ENCODE measurements at regions not wholly inside any gene's neighbourhood (a gene's known extent, or its start where the extent isn't known, plus 50 kb on each side); places are given as distances from the start of the nearest gene placed in this dataset.

DNA sequence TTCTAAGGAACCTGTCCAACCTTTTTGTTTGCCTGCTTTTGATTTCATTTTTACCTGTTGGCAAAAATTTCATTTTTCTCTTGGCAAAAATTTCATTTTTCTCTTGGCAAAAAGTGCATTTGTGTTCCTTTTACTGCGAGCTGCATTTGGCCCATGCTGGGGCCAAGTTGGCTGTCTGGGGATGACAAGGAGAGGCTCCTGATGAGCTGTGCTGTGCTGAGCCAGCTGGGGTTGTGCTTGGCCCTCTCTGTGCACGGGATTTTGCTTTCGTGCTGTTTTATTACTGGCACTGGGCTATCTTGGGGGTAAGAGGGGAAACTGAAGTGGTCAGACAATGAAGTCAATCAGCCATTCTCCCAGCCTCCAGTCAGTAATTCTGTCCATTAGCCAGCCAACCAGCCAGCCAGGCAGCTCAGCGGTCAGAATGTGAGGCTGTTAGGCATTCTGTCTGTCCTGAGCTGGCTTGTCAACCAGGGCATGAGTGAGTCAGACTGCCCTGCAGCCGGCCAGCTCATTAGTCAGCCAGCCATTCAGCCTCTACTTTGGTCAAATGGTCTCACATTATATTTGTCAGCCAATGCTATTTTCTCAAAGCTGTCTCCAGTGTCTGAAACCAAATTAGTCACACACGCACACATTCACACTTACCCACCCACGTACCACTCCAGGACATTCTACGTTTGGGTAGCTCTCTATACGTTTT, 56.9 kb upstream of the PRPS1 start:
- no peaks in the 10 kb centered on the region for H3K9me3 ChIP-seq (ENCODE audit: control insufficient read depth, insufficient read depth, low read length)
- H3K4me3 ChIP-seq (ENCODE audit: low read depth, low read length), result no peak overlapping the region
- H3K27ac ChIP-seq (ENCODE audit: low read depth, low read length), result no peak overlapping the region
- H3K9ac ChIP-seq (ENCODE audit: low read depth, low read length), result no peak overlapping the region
- H3K4me1 ChIP-seq (ENCODE audit: control insufficient read depth, insufficient read depth, low read length), result peaks cover 4% of the 10 kb centered on the region
- H3K27me3 ChIP-seq (ENCODE audit: control insufficient read depth, insufficient read depth, low read length), result no peaks in the 10 kb centered on the region
- no peaks in the 10 kb centered on the region for H3K36me3 ChIP-seq (ENCODE audit: control insufficient read depth, insufficient read depth, low read length)

DNA sequence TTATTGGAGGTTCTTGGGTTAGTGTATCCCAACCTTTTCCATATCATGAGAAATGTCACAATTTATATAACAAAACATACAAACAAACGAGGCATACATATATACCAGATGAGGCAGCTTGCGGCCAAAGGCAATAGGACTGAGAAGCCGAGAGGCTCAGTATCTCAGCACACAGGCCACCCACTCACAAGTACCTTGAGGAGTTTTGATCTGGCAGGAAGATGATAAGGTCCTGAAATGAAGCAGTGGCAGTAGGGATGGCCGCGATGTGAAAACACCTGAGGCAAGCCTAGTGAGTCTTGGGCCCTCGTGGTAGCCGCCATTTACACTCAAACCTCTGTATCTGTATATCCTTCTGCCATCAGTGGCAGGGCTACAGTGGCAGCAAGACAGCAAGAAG, 55.3 kb upstream of the PRPS1 start:
- Histone ChIP-seq H3K9me3 (ENCODE audit: control insufficient read depth, insufficient read depth, low read length) (no peaks in the 10 kb centered on the region), H3K4me1 (ENCODE audit: control insufficient read depth, insufficient read depth, low read length) (no peaks in the 10 kb centered on the region), H3K9ac (ENCODE audit: low read depth, low read length) (no peak overlapping the region), H3K4me3 (ENCODE audit: low read depth, low read length) (no peak overlapping the region), H3K36me3 (ENCODE audit: control insufficient read depth, insufficient read depth, low read length) (no peaks in the 10 kb centered on the region), H3K27ac (ENCODE audit: low read depth, low read length) (no peak overlapping the region), H3K27me3 (ENCODE audit: control insufficient read depth, insufficient read depth, low read length) (no peaks in the 10 kb centered on the region)

DNA sequence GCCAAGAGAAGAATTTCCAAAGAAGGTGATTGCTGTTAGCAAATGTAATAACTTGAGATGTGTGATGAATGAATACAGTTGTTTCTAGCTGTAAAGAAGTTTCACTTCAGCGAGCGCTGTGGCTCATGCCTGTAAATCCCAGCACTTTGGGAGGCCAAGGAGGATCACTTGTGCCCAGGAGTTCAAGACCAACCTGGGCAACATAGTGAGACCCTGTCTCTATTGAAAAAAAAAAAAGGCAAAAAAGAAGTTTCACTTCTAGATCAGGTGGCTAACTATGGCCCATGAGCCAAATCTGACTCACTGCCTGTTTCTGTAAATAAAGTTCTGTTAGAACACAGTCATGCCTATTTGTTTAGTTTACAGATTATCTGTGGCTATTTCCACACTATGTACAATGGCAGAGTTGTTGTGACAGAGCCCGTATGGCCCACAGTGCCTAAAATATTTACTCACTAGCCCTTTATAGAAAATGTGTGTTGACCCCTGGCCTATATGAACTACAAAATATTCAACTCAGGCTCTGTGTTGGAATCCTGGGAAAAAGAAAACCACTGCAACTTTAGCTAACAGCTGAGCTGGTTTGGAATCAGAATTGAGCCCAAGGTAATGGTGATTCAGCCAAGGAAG, 54.1 kb upstream of the PRPS1 start:
- Histone ChIP-seq H3K4me3 (ENCODE audit: low read depth, low read length) (no peak overlapping the region), H3K4me1 (ENCODE audit: control insufficient read depth, insufficient read depth, low read length) (no peaks in the 10 kb centered on the region), H3K36me3 (ENCODE audit: control insufficient read depth, insufficient read depth, low read length) (no peaks in the 10 kb centered on the region), H3K27me3 (ENCODE audit: control insufficient read depth, insufficient read depth, low read length) (no peaks in the 10 kb centered on the region), H3K27ac (ENCODE audit: low read depth, low read length) (no peak overlapping the region), H3K9ac (ENCODE audit: low read depth, low read length) (no peak overlapping the region), H3K9me3 (ENCODE audit: control insufficient read depth, insufficient read depth, low read length) (no peaks in the 10 kb centered on the region)

DNA sequence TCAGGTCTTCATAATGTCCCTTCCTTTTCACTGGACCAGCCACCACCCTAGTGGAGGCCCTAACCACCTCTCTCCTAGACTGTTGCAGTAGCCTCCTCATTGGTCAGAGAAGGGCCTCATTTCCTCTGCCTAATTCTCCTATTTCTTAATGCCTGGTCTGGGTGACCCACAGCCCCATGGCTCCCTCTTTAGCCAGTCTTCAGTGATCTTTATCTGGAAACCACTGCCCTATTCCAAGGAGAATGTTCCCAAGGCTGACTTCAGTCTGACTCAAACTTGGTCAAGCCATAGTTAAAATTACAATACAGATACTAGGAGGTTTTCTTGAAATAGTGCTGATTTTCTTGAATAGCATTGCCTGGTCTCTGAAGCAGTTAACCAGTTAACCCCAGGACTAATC, 53.6 kb upstream of the PRPS1 start:
- Histone ChIP-seq H3K27ac (ENCODE audit: low read depth, low read length) (no peak overlapping the region), H3K4me3 (ENCODE audit: low read depth, low read length) (no peak overlapping the region), H3K4me1 (ENCODE audit: control insufficient read depth, insufficient read depth, low read length) (no peaks in the 10 kb centered on the region), H3K9ac (ENCODE audit: low read depth, low read length) (no peak overlapping the region), H3K36me3 (ENCODE audit: control insufficient read depth, insufficient read depth, low read length) (no peaks in the 10 kb centered on the region), H3K27me3 (ENCODE audit: control insufficient read depth, insufficient read depth, low read length) (no peaks in the 10 kb centered on the region), H3K9me3 (ENCODE audit: control insufficient read depth, insufficient read depth, low read length) (no peaks in the 10 kb centered on the region)

DNA sequence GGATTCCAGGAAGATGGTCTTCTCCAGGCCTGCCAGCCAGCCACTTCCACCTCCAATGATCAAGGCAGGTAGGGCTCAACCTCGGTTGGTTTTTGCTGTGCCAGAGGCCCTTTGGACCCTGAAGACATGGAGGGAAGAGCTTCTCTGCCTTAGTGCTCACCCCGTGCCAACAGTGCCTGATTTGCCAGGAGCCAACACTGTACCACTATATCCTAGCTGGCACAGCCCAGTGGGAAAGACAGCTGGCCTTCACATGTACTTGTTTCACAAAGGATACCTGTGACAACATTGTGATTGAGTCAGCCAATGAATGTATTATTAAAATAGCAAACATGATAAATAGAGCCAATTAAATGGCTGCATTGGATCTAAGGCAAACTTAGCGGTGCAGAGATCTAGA, 51.9 kb upstream of the PRPS1 start:
- no peaks in the 10 kb centered on the region for H3K9me3 ChIP-seq (ENCODE audit: control insufficient read depth, insufficient read depth, low read length)
- no peaks in the 10 kb centered on the region for H3K4me1 ChIP-seq (ENCODE audit: control insufficient read depth, insufficient read depth, low read length)
- H3K36me3 ChIP-seq (ENCODE audit: control insufficient read depth, insufficient read depth, low read length), result no peaks in the 10 kb centered on the region
- no peak overlapping the region for H3K27ac ChIP-seq (ENCODE audit: low read depth, low read length)
- no peak overlapping the region for H3K4me3 ChIP-seq (ENCODE audit: low read depth, low read length)
- no peak overlapping the region for H3K9ac ChIP-seq (ENCODE audit: low read depth, low read length)
- H3K27me3 ChIP-seq (ENCODE audit: control insufficient read depth, insufficient read depth, low read length), result no peaks in the 10 kb centered on the region

DNA sequence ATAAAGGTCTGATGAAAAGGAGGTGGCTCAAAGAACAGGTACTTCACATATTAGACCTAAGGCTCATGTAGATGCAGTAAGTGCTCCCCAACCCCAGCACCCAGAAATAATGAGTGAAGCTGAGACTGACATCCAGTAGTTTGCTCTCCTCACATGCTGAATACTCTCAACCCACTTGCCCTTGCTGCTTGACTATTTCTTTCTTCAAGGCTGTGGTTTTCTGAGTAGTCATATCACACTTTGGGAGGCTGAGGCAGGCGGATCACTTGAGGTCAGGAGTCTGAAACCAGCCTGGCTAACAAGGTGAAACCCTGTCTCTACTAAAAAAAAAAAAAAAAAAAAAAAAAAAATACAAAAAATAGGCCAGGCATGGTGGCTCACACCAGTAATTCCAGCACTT, 51.5 kb upstream of the PRPS1 start:
- no peaks in the 10 kb centered on the region for H3K4me1 ChIP-seq (ENCODE audit: control insufficient read depth, insufficient read depth, low read length)
- H3K27me3 ChIP-seq (ENCODE audit: control insufficient read depth, insufficient read depth, low read length), result no peaks in the 10 kb centered on the region
- H3K27ac ChIP-seq (ENCODE audit: low read depth, low read length), result no peak overlapping the region
- H3K36me3 ChIP-seq (ENCODE audit: control insufficient read depth, insufficient read depth, low read length), result no peaks in the 10 kb centered on the region
- H3K9me3 ChIP-seq (ENCODE audit: control insufficient read depth, insufficient read depth, low read length), result no peaks in the 10 kb centered on the region
- H3K4me3 ChIP-seq (ENCODE audit: low read depth, low read length), result no peak overlapping the region
- no peak overlapping the region for H3K9ac ChIP-seq (ENCODE audit: low read depth, low read length)

DNA sequence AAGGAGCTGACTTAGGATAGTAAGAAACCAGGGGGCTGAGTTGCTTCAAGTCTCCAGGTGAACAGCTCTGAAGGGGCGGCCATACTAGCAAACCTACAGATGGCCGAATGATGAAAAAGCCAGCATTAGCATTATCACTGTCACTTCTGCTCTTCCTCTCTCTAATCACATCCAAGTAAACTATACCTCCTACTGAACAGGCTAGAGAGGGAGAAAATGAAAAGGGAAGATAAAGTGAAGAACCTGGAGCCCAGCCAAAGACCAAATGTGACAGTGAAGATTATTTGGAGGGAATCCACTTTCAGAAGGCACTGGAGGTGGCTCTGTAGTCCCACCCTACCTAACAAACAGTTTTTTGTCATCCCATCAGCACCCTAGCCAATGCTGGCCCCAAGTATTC, 50.4 kb upstream of the PRPS1 start:
- Histone ChIP-seq H3K4me1 (ENCODE audit: control insufficient read depth, insufficient read depth, low read length) (no peaks in the 10 kb centered on the region), H3K36me3 (ENCODE audit: control insufficient read depth, insufficient read depth, low read length) (no peaks in the 10 kb centered on the region), H3K9ac (ENCODE audit: low read depth, low read length) (no peak overlapping the region)

More for the DNA sequence above, 50.4 kb upstream of the PRPS1 start:
- Histone ChIP-seq H3K27ac (ENCODE audit: low read depth, low read length) (no peak overlapping the region), H3K4me3 (ENCODE audit: low read depth, low read length) (no peak overlapping the region), H3K27me3 (ENCODE audit: control insufficient read depth, insufficient read depth, low read length) (no peaks in the 10 kb centered on the region), H3K9me3 (ENCODE audit: control insufficient read depth, insufficient read depth, low read length) (no peaks in the 10 kb centered on the region)

Data from HUES48 (cell line).